22Rv1 (cell line): ENCODE measurements at regions not wholly inside any gene's neighbourhood (a gene's known extent, or its start where the extent isn't known, plus 50 kb on each side); places are given as distances from the start of the nearest gene placed in this dataset.

Experiments
- H3K27ac ChIP-seq: fragments of 450-650 bp; 2 replicates; pipeline ENCODE4 v1.5.1; 2017
- CTCF ChIP-seq: fragments of 450-650 bp; IDR thresholded peaks from 2 replicates; pipeline ENCODE4 v1.5.1; 2017; ENCODE audit warnings: mild to moderate bottlenecking
- ZFX ChIP-seq: fragments of 450-650 bp; IDR thresholded peaks from 2 replicates; pipeline ENCODE4 v1.6.1; 2017; ENCODE audit warnings: antibody characterized with exemption, borderline replicate concordance

GRCh38 chr1:165052431-165052830, 304.1 kb downstream of the LMX1A start:
- TF ChIP-seq ZFX (no peak), CTCF (no peak)
- H3K27ac ChIP-seq: no peak overlapping the region

- H3K27ac ChIP-seq: no peak overlapping the region
- TF ChIP-seq ZFX (no peak), CTCF (no peak)
These were observed 306.3 kb downstream of the LMX1A start for GRCh38 chr1:165050246-165050645.

GRCh38 chr1:165047994-165048393, 308.5 kb downstream of the LMX1A start:
- no peak for TF ChIP-seq ZFX
- no peak for TF ChIP-seq CTCF
- no peak overlapping the region for H3K27ac ChIP-seq

GRCh38 chr1:165045902-165046301, 310.6 kb downstream of the LMX1A start:
- no peak for TF ChIP-seq CTCF
- no peak for TF ChIP-seq ZFX
- H3K27ac ChIP-seq: no peak overlapping the region

GRCh38 chr1:165040641-165041040, 315.9 kb downstream of the LMX1A start:
- H3K27ac ChIP-seq: no peak overlapping the region
- no peak for TF ChIP-seq ZFX
- no peak for TF ChIP-seq CTCF

- TF ChIP-seq ZFX (no peak), CTCF (no peak)
- H3K27ac ChIP-seq: no peak overlapping the region
These were observed 316.5 kb downstream of the LMX1A start for GRCh38 chr1:165039996-165040395.

GRCh38 chr1:165036403-165036802, 320.1 kb downstream of the LMX1A start:
- TF ChIP-seq ZFX (no peak), CTCF (no peak)
- no peak overlapping the region for H3K27ac ChIP-seq
